GM12872 (cell line): ENCODE measurements at regions not wholly inside any gene's neighbourhood (a gene's known extent, or its start where the extent isn't known, plus 50 kb on each side); places are given as distances from the start of the nearest gene placed in this dataset.

Experiments used
- TF ChIP-seq, protein P1 (sequence below): IDR thresholded peaks from 3 replicates; pipeline ENCODE4 v1.5.1; 2011; ENCODE audit warnings: low read depth, mild to moderate bottlenecking, low read length, moderate library complexity; ENCODE audit not compliant: insufficient read depth

DNA sequence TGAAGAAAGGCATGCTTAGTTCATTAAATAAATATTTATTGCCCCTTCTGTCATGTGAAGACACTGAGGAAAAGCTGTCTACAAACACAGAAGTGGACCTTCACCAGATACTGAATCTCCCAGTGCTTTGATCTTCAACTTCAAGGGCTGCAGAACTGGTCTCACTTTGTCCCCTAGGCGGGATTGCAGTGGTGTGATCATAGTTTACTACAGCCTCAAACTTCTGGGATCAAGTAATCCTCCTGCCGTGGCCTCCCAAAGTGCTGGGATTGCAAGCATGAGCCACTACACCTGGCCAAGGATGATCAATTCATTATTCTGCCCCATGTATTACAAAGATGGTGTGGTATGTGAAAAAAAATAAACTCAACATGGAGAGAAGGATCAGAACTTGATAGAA is 496.2 kb upstream of the HS3ST5 start:
- TF ChIP-seq, protein P1, sequence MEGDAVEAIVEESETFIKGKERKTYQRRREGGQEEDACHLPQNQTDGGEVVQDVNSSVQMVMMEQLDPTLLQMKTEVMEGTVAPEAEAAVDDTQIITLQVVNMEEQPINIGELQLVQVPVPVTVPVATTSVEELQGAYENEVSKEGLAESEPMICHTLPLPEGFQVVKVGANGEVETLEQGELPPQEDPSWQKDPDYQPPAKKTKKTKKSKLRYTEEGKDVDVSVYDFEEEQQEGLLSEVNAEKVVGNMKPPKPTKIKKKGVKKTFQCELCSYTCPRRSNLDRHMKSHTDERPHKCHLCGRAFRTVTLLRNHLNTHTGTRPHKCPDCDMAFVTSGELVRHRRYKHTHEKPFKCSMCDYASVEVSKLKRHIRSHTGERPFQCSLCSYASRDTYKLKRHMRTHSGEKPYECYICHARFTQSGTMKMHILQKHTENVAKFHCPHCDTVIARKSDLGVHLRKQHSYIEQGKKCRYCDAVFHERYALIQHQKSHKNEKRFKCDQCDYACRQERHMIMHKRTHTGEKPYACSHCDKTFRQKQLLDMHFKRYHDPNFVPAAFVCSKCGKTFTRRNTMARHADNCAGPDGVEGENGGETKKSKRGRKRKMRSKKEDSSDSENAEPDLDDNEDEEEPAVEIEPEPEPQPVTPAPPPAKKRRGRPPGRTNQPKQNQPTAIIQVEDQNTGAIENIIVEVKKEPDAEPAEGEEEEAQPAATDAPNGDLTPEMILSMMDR, result no peak

DNA sequence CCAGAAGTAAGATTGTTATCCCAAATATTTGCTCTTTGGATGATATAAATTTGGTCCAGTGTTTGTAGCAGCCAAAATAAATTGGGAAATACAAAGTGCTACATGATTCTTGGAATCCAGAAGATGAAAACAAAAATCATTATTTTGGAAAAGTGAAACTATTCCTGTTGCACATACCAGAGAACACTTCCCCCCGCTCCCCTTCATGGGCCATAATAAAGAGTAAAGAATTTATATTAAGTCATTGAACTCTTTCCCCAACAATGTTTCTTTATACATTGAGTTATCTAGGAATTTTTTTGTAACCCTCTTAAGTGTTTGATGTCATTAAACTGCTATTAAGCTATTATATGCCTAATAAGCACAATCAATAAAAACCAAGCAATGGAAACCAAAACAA is 490.4 kb upstream of the HS3ST5 start:
- TF ChIP-seq, protein P1, result no peak

DNA sequence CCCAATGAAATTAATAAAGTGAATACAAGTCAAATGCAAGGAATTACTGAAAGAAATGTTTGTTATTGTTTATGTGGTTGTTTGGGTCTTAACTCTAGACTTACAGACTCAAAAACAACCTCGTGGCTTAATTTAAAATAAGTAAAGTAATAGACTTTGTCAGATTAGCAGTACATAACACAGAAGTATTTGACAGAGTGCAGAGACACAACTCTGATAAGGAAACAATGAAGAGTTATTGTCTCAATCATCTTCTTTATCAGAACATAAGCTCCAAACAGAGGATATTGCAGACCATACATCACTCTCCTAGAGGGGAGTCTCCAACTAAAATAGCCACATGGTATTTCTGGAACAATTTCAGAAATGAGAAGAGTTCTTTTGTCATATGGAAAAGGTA is 487.7 kb upstream of the HS3ST5 start:
- TF ChIP-seq, protein P1, result no peak

DNA sequence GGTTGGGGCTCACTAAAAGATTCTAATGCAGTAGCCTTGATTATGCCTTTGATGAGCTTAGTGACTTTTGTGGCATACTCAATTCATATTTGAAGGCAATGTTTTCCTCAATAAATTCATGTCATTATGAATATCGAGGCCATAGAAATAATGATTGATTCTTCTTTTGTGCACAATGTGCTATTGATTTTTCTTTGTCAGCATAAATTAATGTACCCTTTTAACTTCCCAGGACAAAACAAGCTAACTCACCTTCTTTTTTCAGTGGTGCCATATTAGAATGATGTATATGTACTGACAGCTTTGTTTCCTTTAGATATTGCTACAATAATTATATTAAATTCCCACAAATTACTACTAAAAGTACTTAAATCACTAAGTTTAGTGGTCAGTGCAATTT is 484.3 kb upstream of the HS3ST5 start:
- TF ChIP-seq, protein P1, result no peak

DNA sequence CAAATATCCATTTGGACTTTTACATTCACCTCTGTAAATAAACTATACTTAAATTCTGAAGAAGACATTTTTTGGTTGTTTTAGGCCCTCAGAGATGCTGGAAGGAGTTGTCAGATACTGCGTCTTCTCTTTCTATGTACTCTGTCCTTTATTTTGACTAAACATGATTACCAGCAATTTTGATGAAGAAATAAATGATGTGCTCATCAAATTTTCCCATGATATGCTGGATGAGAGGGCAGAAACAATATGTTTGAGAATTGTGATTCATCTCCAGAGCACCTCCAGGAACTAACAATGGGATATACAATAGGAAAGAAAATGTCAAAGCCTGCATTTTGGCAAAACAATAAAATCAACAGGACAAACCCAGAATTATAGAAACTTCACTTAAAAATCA is 481.6 kb upstream of the HS3ST5 start:
- TF ChIP-seq, protein P1, result no peak

DNA sequence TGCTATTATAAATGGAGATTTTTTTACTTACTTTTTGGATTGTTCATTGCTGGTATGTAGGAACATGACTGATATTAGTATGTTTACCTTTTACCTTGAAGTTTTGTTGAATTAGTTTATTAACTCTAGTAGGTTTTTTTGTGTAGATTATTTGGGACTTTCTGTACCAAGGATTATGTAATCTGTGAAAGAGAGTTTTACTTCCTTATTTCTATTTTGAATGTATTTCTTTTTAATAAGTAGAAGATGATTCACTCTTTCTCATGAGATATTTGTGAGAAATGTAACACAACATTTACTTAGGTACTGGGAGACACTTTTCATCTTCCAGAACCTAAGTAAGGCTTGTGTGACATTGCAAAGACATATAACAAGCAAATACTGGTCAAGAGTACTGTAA is 473.9 kb upstream of the HS3ST5 start:
- TF ChIP-seq, protein P1, result no peak

DNA sequence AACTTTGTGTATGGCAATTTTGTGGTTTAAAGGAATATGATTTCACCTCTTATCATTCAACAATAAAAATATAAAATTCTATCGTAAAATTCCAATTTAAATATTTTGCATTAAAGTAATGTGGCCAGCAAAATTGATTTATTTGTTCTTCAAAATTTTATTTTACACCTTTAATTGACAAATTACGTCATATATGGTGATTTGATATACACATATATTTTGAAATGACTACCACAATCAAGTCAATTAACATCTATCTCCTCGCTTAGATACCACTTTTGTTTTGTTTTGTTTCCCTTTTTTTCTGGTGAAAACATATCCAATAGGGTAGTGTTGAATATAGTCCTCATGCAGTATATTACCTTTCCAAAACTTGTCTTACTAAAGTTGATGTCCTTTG is 467.6 kb upstream of the HS3ST5 start:
- TF ChIP-seq, protein P1, result no peak

DNA sequence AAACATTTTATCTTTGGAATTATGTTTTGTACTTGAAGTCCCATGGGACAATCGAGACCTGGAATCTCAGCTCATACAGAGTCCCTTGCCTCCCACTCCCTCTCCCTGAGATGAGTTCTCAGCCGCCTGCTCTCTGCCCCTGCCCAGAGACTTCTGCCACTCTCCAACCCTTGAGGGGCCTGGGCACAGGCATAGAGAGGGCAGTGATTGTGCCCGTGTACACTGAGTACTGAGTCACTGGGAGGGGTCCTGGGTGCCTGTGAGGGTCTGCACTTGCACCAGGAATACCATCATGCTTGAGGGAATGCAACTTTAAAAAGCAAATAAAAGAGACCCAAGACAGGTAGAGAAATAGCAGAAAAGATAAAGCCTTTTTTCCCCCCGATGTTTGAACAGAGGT is 453.8 kb upstream of the HS3ST5 start:
- TF ChIP-seq, protein P1, result no peak
